Fibroblast of skin of left quadriceps (primary cell): ENCODE measurements at regions not wholly inside any gene's neighbourhood (a gene's known extent, or its start where the extent isn't known, plus 50 kb on each side); places are given as distances from the start of the nearest gene placed in this dataset.

Experiments
- DNase-seq, 2 experiments: peaks; one replicate each; pipeline ENCODE4 v3.0.0-alpha.2; 2013; ENCODE audit warnings: low read depth in 2 of 2

DNA sequence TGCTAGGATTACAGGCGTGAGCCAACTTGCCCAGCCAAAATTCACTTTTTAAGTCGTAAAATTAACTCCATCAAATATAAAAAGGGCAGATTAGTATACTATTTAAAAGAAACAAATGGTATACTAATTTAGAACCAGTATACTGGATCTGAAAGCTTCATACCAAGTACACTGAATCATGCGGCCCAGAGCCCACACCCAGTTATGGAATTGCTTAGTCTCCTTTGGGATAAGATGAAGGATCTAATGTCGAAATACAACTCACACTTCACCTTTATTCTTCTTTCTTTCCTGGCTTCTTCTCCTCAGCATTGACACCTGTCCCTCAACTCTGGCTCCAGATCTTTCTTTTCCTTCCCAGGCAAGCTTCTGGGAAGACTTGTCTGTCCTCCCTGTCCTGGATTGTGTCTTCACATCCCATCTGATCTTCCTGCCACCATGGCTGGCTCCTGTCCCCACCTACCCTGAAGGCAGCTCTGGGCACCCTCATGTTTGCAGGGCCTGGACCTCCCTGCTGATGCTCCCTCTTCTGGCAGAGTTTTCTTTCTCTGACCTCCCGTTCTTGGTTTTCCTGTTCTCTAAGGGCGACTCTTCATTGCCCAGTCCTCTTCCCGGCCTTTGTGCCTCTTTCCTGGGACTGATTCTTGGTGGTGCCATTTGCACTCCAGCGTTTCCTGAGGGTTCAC lies 57.8 kb upstream of the CTBP2 start:
- no peak for DNase-seq

DNA sequence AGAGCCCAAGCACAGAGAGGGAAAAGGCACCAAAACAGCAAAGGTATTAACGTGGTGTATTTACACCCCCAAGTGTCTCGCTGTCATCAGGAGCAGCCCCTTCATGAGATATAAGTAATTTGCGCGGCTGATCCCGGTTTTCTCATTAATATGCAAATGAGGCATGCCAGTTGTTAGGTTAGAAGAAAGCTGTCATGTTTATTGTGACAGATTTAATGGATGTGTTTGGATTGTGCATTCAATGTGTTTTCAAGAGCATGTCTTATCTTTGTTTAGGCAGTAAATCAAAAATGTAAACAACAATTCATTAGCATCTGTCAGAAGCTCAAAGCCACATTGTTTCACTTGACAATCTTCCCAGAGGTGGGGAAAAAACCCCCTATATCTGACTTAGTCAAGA lies 56.5 kb upstream of the CTBP2 start:
- DNase-seq = no peak

DNA sequence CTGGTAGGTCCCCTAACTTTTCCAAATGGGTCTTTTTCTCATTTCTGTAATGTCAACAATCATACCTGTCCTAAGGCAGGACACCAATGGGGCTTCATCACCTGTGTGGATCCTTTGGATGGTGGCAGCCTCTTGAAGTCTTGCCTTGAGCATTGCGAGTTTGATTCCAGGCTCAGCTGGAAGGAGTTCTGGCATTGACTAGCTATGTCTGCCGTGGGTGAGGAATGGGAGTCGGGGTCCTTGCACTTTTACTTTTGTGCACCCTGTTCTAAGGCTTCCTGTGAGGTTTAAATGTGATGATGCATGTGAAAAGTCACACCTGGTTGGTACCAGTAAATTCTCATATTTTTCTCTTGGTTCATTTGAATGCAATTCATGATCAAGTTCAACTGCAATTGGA lies 55.9 kb upstream of the CTBP2 start:
- DNase-seq = no peak

DNA sequence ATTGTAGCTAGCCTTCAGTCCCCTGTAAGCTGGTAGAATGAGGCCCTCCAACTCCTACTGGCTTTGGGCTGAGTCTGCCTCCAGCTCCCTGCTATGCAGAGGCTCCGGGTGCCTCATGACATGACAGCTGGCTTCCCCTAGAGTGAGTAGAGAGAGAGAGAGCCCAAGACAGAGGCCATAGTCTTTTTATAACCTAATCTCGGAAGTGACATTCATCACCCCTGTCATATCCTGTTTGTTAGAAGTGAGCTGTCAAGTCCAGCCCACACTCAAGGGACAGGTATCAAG lies 53.9 kb upstream of the CTBP2 start:
- DNase-seq = no peak

DNA sequence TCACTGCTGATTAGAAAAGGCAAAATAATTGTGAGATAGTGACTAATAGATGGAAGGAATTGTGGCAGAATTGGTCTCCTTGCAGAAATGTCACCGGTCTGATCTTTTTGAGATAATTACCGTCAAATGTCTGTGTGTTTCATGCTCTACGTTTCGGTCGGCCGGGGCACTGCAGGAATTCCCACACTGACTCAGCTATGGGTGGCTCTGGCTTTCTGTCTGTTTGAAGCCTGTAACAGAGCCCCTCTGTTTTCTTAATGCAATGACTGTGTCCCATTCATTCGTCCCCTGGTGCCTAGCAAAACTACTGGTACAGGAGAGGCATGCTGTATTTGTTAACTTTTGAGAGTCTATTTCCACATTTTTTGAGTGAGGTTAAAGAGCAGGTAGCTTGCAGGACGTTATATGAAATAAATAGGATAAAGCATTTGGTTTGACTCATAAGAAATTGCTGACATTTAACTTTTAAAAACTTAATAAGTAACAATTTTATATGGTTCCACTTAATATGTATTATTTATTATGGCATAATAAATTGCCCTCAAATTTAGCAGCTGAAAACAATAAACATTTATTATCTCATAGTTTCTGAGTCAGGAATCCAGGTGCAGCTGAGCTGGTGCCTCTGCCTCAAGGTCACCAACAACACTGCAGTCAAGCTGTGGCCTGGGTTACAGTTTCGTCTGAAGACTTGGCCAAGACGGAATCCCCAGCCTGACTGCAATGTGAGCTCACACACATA lies 53.3 kb upstream of the CTBP2 start:
- DNase-seq = no peak

DNA sequence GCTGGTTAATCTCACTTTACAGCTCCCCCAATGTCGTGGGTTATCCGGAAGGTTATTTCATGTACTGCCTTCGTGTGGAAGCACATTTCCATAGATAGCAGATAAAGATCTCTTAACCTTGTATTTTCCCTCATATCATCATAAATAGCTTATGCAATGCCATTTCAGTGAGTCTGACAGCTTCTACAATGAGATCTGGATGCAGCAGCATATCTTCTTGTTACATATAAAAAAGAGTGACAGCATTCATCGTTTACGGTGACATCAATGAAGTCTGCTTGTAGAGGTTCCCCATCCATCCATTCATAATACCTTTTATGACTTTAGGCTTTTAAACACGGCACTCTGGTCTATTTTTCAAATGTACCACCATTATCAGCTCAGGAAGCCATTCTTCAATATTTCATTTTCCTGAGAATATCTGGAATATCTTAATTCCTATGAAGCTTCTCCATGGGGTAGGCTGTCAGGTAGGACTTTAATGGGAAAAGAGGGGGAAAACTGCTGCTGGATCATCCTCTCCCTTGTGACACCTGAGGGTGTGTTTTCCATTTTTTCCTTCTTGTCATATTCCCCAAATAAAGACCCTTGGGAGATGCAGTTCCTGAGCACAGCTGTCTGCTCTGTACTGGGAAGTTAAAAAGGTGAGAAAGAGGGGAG lies 51.9 kb upstream of the CTBP2 start:
- no peak for DNase-seq
